Peyer's patch (tissue), 4 donors: ENCODE measurements at regions not wholly inside any gene's neighbourhood (a gene's known extent, or its start where the extent isn't known, plus 50 kb on each side); places are given as distances from the start of the nearest gene placed in this dataset.

Source experiments
- POLR2A ChIP-seq, 2 donors: fragments of 450-650 bp; IDR thresholded peaks; one replicate each; pipeline ENCODE4 v1.5.1; 2017; ENCODE audit warnings: antibody characterized with exemption in 2 of 2, mild to moderate bottlenecking in 2 of 2, moderate library complexity in 2 of 2
- TF ChIP-seq, protein P1 (sequence below), 6 experiments: fragments of 450-650 bp in 4 of 6; fragments of 200-600 bp in 2 of 6; sonication (generic) in 1 of 6; IDR thresholded peaks; one replicate each; pipeline ENCODE4 v1.5.1; 2017 to 2019; ENCODE audit warnings: antibody characterized with exemption in 6 of 6, mild to moderate bottlenecking in 3 of 6, moderate library complexity in 1 of 6

DNA sequence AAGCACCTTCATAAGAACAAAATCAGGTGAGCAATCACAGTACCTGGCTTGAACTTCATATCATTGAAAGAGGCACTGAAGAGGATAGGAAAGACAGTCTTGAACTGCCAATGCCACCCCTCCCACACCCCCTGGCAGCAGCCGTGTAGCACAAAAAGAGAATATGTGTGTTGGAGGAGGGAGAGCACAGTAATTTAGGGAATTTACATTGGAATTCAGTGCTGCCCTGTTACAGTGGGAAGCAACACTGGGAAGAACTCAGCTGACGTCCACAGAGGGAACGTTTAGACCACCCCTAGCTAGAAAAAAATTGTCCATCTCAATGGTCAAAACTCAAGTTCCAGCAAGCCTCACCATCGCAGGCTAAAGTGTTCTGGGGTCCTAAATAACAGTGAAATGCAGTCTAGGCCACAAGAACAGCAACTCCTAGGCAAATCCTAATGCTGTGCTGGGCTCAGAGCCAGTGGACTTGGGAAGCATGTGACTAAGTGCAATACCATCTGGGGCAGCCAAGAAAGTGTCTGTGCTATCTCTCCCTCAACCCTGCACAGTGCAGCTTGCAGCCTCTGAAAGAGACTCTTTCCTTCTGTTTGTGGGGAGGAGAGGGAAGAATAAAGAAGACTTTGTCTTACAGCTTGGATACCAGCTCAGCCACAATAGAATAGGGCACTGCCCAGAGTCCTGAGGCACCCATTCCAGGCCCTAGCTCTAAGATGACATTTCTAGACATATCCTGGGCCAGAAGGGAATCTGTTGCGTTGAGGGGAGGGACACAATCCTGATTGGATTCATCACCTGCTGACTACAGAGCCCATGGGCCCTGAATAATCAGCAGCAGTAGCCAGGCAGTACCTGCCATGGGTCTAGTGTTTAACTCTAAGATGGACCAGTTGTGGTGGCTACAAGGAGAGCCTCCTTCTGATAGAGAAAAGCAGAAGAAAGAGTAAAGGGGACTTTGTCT lies 62.1 kb upstream of the VLDLR start:
- TF ChIP-seq, protein P1, sequence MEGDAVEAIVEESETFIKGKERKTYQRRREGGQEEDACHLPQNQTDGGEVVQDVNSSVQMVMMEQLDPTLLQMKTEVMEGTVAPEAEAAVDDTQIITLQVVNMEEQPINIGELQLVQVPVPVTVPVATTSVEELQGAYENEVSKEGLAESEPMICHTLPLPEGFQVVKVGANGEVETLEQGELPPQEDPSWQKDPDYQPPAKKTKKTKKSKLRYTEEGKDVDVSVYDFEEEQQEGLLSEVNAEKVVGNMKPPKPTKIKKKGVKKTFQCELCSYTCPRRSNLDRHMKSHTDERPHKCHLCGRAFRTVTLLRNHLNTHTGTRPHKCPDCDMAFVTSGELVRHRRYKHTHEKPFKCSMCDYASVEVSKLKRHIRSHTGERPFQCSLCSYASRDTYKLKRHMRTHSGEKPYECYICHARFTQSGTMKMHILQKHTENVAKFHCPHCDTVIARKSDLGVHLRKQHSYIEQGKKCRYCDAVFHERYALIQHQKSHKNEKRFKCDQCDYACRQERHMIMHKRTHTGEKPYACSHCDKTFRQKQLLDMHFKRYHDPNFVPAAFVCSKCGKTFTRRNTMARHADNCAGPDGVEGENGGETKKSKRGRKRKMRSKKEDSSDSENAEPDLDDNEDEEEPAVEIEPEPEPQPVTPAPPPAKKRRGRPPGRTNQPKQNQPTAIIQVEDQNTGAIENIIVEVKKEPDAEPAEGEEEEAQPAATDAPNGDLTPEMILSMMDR (IDR thresholded peaks at IDR 0.05), result no peak
- no peak for TF ChIP-seq POLR2A (IDR thresholded peaks at IDR 0.05)
